GM18861 (cell line): ENCODE measurements at regions not wholly inside any gene's neighbourhood (a gene's known extent, or its start where the extent isn't known, plus 50 kb on each side); places are given as distances from the start of the nearest gene placed in this dataset.
A peak's percentile ranks its signal among the peaks of the same experiment; 100 is the strongest.
"Not testable (repeated sequence)": the region's sequence is repeated elsewhere in the genome, so short reads cannot be mapped to it uniquely, and the experiment has no call there.

ENCODE experiments used
- ATAC-seq: cut with Tn5 transposase; IDR thresholded peaks from one replicate; pipeline ENCODE4 v1.9.1; 2021; ENCODE audit not compliant: unreplicated experiment

DNA sequence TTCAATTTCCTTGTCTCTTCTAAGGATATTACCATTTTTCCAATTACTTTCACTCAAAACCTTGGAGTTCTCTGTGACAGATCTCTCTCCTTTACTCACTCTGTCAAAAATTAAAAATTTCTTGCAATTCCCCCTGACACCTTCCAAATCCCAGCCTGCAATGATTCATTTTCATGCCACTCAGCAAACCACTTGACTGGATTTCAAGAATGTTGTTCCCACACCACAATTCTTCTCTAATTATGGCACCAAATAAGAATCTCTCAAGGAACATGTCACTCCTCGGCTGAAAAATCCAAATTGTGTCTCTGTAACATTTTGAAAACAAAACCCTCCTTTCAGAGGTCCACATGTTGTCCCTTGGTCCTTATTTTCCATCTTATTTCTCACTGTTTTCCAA lies 438.9 kb upstream of the ZP4 start:
- ATAC-seq, result no peak

DNA sequence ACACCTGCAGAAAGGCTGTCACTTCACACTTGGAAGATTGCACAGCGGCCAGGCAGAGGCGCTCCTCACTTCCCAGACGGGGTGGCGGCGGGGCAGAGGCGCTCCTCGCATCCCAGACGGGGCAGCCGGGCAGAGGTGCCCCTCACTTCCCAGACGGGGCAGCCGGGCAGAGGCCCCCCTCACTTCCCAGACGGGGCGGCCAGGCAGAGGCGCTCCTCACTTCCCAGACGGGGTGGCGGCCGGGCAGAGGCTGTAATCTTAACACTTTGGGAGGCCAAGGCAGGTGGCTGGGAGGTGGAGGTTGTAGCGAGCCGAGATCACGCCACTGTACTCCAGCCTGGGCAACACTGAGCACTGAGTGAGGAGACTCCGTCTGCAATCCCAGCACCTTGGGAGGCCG lies 436.3 kb upstream of the ZP4 start:
- ATAC-seq, result not testable (repeated sequence)

DNA sequence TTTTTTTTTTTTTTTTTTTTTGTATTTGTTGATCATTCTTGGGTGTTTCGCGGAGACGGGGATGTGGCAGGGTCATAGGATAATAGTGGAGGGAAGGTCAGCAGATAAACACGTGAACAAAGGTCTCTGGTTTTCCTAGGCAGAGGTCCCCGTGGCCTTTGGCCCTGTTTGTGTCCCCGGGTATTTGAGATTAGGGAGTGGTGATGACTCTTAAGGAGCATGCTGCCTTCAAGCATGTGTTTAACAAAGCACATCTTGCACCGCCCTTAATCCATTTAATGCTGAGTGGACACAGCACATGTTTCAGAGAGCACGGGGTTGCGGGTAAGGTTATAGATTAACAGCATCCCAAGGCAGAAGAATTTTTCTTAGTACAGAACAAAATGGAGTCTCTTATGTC lies 435.8 kb upstream of the ZP4 start:
- ATAC-seq, result not testable (repeated sequence)

DNA sequence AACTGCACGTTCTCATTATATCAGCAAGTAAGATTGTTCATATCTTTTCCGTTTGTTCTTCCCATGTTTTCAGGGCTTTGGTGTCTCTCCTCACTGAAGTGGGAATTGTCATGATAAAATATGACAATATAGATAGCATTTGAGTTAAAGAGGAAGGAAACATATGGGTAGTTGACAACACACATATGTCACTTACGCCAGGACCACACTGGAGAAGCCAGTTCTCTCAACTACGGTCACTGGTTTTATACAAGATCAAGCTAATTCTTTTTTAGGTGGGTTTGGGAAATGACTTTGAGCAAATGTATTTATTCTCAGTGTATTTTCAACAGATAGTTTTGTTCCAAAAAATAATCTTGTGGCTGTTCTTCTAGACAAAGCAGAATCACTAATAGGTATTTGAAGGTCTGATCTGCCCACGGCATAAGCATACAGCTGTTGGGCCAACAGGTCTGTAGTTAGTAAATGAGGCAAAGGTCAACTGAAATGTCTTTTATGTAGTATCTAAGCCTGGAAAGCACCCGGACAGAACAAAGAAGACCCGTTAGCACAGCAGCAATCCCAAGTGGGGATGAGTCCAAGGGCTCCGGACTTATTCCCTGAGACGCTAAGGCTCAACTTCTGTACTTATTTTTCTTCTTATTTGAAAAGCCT lies 433.6 kb upstream of the ZP4 start:
- no peak for ATAC-seq

DNA sequence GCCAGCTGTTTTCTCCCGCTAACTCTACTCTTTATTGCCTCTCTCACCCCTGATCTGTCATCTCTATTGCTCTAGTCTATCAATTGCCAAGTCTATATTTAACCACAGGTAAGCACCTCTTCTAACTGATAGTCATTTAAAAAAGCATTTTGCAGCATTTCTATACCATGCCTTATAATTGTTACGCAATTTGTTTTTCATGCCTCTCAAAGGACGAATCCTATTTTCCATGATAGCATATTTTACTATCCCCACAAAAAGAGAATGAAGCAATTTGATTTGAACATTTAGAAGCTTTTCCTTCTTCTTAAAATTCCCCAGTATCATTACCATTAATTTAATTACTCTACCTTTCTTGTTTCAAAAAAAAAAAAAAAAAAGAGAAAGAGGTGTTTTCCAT lies 432.8 kb upstream of the ZP4 start:
- ATAC-seq, result no peak

DNA sequence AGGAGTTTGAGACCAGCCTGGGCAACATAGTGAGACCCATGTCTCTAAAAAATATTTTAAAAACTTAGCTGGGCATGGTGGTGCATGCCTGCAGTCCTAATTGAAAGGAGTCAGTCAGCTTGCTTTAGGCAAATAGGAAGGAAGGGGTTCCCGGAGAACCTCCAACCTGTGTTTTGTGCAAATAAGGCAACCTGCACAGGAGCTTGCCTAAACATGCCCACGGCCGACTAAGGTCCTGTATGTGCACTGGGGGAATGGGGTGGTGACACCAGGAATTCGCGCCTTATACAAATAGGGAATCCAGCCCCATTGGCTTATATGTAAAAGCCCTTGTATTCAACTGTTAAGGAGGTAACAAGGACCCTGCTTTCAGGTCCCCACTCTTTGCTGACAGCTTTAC lies 429.2 kb upstream of the ZP4 start:
- ATAC-seq, result no peak

DNA sequence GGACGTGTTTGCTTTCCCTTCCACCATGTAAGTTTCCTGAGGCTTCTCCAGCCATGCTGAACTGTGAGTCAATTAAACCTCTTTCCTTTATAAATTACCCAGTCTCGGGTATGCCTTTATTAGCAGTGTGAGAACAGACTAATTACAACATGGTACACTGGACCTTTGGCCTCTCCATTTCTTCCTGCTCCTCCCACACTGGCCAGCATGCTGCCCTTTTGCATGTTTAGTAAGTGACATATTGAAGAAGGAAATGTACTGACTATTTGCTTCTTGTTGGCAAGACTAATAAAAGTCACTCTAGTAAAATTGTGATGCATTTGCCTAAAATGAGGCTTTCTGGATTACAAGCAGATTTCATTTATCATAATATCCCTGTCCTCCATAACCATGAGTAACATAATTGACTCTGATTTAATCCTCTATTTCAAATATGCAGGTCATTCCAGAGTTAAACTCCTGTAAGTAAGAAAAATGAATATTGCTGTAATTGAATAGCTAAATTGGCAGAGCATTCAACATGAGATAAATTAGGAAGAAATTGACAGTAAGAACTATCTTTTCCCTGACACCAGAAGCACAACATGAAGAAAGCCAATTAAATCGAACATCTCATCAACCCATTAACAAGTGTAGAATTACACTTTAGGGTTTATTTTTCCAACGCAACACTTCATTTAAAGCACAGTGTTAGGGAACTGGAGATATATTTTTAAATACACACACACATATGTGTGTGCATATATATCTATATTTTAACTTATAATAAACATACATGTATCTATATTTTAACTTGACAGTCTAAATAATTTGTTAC lies 427.8 kb upstream of the ZP4 start:
- ATAC-seq, result no peak

DNA sequence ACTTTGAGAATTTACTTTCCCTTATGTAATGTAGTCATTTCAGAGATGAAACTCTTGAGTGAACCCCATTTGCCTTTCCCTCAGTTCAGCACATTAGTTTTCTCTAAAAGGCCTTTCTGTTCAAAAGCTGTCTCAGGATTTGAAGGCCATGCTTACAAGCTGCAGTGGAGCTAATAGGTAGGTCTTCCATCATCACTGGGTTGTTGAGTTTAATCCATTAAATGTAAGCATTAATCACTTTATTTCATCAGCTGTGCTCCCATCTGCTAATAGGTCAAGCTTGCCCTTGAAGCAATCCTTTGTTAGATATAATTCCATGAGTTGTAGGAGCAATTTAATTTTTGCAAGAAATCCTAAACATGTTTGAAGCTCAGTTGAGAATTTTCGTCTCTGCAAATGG lies 422.2 kb upstream of the ZP4 start:
- no peak for ATAC-seq

DNA sequence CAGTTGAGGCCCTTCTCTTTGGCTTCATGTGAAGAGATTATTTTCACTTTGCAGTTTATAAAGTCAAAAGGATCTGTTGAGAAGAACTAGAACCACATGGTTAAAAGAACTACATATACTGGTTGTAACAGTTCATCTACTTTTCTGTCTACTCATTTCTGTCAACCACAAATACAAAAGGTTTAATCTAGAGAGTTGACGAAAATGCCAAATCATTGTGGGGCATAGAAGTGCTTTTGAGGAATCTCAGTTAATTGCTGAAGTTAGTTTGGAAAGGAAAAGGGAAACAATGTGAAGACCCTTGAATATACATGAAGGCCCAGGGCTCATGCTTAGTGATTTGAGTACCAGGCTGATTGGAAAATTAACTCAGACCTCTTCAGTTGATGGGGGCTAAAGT lies 415.7 kb upstream of the ZP4 start:
- ATAC-seq, result no peak

DNA sequence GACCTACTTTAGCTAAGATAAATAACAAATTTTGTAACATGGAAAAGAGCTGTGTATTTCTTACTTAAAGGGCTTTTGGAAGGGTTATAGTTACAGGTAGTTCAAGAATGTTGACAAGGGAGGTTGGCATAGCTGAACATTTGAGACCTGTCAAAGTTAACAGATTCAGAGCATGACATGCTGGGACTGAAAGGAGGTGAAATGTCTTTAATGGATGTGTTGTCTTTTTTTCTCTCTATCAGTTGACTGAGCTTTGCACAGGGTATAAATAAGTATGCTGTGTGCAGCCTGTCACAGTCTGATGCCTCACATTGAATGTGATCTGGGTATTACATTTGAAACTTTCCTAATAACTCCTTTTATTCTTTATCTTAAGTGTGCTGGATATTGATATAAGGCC lies 411.9 kb upstream of the ZP4 start:
- ATAC-seq, result no peak

DNA sequence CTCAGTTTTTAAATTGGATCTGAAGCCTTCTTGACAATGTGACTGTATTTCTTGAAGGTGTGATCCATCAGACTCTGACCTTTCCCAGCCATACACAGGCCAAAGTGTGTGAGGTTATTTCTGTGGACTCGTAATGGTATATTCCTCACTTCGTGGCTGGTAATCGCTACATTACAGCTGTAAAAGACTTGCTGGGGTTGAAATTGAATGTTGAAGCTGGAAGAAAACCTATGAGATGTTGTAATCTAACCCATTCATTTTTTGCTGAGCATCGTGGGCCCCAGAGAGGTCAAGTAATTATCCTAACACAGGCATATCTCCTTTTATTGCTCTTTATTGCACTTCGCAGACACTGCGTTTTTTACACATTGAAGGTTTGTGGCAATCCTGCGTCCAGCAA lies 405.6 kb upstream of the ZP4 start:
- no peak for ATAC-seq

DNA sequence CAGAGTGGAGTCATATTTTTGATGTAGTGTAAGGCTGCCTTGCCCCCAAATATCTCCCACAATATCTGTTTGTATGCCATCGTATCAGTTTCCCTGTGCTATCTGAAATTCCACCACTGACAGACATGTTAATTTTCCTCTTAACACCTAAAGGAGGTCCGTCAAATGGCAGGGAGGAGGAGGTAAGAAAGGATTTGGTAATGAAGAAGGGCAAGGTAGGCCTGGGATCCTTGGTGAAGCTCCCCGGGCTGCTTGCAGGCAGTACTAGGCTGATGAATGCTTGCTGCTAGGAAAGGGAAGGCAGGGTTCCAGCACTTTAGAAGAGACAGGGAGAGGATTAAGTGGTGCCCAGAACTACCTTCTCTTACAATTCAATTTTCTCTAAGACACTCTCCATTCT lies 402.4 kb upstream of the ZP4 start:
- no peak for ATAC-seq

DNA sequence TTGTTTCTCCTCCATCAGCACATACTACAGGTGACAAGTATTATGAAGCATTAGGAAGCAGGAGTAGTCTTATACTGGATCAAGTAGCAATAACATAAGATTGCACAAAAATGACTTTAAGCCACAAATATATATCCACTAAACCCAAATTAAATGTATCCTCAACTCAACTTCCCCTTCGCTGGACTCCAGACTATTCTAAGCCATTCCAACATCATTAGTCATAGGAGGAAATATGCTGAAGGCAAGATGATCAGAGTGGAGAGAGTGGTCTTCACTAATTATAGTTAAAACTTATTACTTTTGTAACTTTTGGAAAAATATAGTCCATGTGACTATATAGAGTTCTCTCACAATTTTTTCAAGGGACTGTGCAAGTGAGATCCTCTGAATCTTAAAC lies 390.7 kb upstream of the ZP4 start:
- ATAC-seq, result no peak

DNA sequence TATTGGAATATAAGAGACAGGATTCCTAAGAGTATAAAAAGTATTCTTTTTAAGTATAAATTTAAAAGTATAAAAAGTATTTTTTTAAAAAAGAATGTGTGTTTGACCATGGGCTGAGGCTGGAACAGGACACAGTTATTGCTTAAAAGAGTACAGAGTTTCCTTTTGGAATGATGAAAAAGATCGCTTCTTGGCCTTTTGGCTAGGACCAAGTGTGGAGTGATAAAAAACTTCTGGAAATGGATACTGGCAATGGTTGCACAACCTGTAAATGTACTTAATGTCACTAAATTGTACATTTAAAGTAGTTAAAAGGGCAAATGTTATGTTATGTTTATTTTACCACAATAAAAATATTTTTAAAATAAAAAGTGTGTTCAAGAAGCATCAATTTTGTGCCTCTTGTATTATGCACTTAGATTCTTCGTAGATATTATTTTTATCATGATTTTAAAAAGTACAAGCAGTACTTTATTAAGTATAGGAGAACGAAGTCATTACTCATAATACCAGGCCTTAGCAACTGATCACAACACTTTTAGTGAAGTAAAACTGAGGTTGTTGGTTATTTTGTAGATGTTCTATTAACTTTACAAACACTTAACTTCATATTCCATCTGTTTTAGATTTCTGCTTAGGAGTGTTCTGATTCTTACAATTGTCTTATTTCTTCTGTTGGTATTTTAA lies 389.1 kb upstream of the ZP4 start:
- no peak for ATAC-seq

DNA sequence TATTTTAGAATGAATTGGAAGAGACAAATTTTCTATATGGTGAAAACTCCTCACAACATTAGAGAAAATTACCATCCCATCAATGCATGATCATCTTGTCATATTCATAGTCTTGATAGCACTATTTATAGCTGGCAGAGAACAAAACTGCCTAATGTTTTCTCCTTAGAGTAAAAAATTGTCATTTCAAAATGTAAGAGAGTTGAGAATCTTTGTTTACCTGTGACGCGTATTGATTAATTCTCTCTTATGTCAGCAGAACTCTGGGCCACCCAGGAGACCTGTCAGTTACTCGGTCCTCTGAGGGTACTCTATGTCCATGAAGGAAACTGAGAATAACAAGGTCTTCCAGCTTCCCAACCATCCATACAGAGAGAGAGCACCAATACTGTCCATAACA lies 381.4 kb upstream of the ZP4 start:
- no peak for ATAC-seq

DNA sequence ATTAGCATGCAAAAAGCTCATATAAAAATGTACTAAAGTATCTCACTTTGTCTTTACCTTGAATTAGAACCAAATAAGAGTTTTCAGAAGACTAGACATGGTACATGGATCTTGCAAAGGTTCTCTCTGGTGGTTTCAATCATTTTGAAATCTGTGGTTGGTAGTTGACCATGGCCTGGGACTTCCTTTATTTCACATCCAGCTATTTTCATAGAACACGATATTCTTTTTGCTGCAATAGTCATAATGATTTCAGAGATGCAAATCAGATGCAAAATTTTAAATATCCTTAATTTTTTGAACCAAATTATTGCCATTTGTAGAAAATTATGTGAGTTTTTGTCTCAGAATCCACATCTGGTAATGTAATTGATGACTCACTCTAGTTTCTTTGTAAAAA lies 375.1 kb upstream of the ZP4 start:
- ATAC-seq, result no peak

DNA sequence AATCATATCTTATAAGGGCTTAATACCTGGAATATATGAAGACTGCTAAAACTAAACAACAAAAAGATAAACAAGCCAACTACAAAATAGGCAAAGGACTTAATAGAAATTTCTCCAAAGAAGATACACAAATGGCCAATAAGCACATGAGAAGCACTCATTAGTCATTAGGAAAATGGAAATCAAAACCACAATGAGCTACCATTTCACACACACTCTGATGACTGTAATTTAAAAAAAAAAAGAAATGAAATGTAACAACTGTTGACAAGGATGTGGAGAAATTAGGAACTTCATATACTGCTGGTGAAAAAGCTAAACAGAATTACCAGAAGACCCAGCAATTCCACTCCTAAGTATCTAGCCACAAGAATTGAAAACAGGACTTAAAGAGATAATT lies 374.2 kb upstream of the ZP4 start:
- no peak for ATAC-seq

DNA sequence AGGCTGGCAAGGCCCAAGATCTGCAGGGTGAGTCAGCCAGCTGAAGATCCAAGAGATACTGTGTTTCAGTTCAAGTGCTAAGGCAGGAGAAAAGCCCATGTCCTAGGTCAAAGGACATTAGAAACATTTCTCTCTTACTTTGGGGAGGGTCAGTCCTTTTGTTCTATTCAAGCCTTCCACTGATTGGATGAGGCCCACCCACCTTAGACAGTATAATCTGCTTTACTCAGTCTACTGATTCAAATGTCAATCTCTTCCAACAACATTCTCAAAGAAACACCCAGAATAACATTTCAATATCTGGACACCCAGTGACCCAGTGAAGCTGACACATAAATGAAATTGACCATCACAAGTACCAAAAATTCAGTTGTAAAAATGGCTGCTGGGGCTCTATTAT lies 367.8 kb upstream of the ZP4 start:
- no peak for ATAC-seq

DNA sequence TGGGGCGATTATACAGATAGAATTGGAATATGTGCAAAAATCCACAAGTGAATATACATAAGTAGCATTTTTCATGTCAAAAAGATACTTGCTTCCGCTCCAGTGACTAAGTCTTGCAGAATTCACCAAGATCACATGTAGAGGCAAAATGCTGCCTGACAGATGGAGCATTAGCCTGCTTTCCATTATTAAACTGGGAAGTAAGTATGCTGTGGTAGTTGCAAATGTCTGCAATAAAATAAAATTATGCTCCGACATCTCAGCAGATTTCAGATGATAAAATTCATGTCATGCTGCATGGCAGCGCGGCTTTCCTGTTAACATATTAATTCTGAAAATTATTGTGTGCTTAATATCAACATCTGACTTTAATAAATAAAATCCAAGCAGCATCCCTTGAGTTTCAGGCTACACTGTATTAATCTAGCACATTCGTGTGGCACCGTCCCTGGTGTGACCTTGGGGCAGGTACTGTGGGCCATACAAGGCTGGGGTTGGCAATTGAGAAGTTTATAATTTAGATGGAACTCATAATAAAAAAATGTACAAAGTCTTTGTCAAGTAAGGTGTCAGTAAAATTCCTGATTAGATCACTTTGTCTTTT lies 366.4 kb upstream of the ZP4 start:
- no peak for ATAC-seq

DNA sequence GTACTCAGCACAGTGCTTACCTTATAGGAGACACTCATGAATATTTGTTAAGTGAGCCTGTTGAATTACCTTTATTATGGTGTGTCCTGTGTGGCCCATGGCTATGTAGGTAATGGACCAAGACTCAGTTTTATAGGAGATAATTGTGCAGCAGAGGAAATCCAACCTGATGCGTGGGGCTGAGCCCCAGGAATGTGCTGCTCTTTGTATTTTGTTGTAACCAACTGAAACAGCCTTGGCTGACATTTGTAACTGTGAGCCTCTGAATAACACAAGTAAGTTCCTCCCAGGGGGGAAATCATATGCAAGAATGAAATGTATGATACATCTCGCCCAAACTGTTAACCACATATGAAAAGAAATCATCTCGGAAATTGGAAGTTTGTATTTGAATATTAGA lies 364.2 kb upstream of the ZP4 start:
- no peak for ATAC-seq

DNA sequence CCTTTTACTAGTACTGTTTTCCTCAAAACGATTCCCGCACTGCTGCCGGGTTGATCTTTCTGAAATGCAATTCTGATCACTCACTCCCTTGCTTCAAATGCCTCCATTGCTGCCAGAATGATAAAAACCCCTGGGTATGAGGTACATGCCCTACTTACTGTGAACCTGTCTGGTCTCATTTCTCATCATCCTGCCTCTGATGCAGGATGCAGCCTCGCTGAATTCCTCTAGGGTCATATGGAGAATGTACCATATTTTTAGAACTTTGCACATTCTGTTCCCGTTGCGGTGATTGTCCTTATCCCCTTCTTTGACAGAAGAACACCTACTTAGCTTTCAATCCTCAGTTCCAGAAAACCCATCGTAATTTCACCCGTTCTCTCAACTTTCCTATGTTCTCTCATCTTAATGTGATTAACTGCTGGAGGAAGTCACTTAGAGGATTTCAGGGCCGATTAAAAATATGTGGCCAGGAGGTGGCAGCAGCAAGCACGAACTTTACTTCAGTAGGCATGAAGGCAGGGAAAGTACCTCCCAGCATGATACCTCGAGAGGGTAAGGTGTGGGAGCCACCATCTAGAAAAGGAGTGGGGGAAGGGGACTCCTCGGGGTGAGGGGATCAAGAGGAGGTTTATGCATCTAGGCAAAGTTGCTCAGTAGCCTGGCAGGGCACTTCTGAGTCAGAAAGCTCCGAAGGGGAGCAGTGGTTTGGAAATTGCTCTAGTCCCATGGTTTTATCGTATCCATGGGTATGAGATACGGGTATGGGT lies 361.5 kb upstream of the ZP4 start:
- peak; percentile 73 for ATAC-seq
